Lung microvascular endothelial cell (primary cell): ENCODE measurements at regions not wholly inside any gene's neighbourhood (a gene's known extent, or its start where the extent isn't known, plus 50 kb on each side); places are given as distances from the start of the nearest gene placed in this dataset.

Experiments used
- DNase-seq, 2 donors: peaks; one replicate each; pipeline versions ENCODE4 v3.0.0 to v3.0.0-alpha.2; 2010; ENCODE audit warnings: low read depth in 2 of 2

GRCh38 chr2:217626926-217627325 lies 375.9 kb downstream of the TNS1 start:
- DNase-seq, result no peak

- DNase-seq, result no peak
These were observed 377.1 kb downstream of the TNS1 start for GRCh38 chr2:217625557-217626169.

- DNase-seq, result no peak
These were observed 379.4 kb downstream of the TNS1 start for GRCh38 chr2:217623281-217623912.

- DNase-seq, result peak; percentile 1 to 44
These were observed 380.4 kb downstream of the TNS1 start for GRCh38 chr2:217622205-217623060.

GRCh38 chr2:217621391-217621801 lies 381.4 kb downstream of the TNS1 start:
- DNase-seq, result no peak

- DNase-seq, result no peak
These were observed 384.1 kb downstream of the TNS1 start for GRCh38 chr2:217618744-217619143.

GRCh38 chr2:217617616-217618022 lies 385.2 kb downstream of the TNS1 start:
- DNase-seq, result no peak

- DNase-seq, result no peak
These were observed 385.9 kb downstream of the TNS1 start for GRCh38 chr2:217616936-217617335.

GRCh38 chr2:217615171-217615570 lies 387.6 kb downstream of the TNS1 start:
- no peak for DNase-seq

- no peak for DNase-seq
These were observed 388.3 kb downstream of the TNS1 start for GRCh38 chr2:217614498-217614897.

- DNase-seq, result no peak
These were observed 388.7 kb downstream of the TNS1 start for GRCh38 chr2:217614096-217614495.

GRCh38 chr2:217612920-217613319 lies 389.9 kb downstream of the TNS1 start:
- DNase-seq, result no peak

- no peak for DNase-seq
These were observed 390.6 kb downstream of the TNS1 start for GRCh38 chr2:217612211-217612610.

- DNase-seq, result no peak
These were observed 391.1 kb downstream of the TNS1 start for GRCh38 chr2:217611626-217612127.

GRCh38 chr2:217611056-217611455 lies 391.7 kb downstream of the TNS1 start:
- DNase-seq, result no peak

GRCh38 chr2:217610401-217610814 lies 392.4 kb downstream of the TNS1 start:
- no peak for DNase-seq

GRCh38 chr2:217609952-217610351 lies 392.8 kb downstream of the TNS1 start:
- no peak for DNase-seq

- DNase-seq, result no peak
These were observed 396.5 kb downstream of the TNS1 start for GRCh38 chr2:217606296-217606695.

- peak in 1 of 2 donors; percentile 36 for DNase-seq
These were observed 398.1 kb downstream of the TNS1 start for GRCh38 chr2:217604527-217605194.

- DNase-seq, result no peak
These were observed 401.2 kb downstream of the TNS1 start for GRCh38 chr2:217601601-217602000.

GRCh38 chr2:217599906-217600305 lies 402.9 kb downstream of the TNS1 start:
- DNase-seq, result no peak

- no peak for DNase-seq
These were observed 405.1 kb downstream of the TNS1 start for GRCh38 chr2:217597681-217598080.
